ENCODE measurements at regions not wholly inside any gene's neighbourhood (a gene's known extent, or its start where the extent isn't known, plus 50 kb on each side); places are given as distances from the start of the nearest gene placed in this dataset.

DNA sequence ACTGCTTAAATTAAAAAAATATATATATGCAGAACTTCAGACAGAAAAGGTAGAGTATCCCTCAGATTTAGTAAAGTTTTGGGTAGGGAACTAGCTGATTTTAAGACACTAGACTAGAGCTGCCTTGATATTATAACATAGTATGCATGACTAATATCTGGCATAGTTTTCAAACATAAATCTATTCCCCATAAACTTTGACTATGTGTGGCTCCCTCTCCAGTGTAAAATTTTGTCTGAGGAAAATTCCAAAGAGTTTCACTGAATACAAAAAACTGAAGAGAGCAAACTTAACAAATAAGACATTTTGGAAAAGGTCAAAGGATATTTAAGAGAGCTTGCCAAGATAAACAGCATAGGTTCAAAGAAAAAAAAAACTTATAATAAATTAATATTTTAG lies 66.2 kb upstream of the ZNF462 start:
- TF ChIP-seq FOXM1 (IDR thresholded peaks at IDR 0.05; ENCODE audit: borderline replicate concordance) (no peak), NFRKB (IDR thresholded peaks at IDR 0.05) (no peak), LEF1 (IDR thresholded peaks at IDR 0.05; ENCODE audit: borderline replicate concordance) (no peak), FOXK2 (IDR thresholded peaks at IDR 0.05) (no peak), SP1 (IDR thresholded peaks at IDR 0.05) (no peak), HDGF (IDR thresholded peaks at IDR 0.05; ENCODE audit: borderline replicate concordance) (no peak), ARNT (IDR thresholded peaks at IDR 0.05) (no peak), BHLHE40 (IDR thresholded peaks at IDR 0.05; ENCODE audit: borderline replicate concordance) (no peak), SUZ12 (IDR thresholded peaks at IDR 0.05) (no peak), FOXA1 (IDR thresholded peaks at IDR 0.05) (no peak), TARDBP (IDR thresholded peaks at IDR 0.05) (no peak), L3MBTL2 (conservative IDR thresholded peaks at IDR 0.05) (no peak), ZNF384 (IDR thresholded peaks at IDR 0.05) (no peak)
- TF ChIP-seq, protein P1, sequence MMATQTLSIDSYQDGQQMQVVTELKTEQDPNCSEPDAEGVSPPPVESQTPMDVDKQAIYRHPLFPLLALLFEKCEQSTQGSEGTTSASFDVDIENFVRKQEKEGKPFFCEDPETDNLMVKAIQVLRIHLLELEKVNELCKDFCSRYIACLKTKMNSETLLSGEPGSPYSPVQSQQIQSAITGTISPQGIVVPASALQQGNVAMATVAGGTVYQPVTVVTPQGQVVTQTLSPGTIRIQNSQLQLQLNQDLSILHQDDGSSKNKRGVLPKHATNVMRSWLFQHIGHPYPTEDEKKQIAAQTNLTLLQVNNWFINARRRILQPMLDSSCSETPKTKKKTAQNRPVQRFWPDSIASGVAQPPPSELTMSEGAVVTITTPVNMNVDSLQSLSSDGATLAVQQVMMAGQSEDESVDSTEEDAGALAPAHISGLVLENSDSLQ (IDR thresholded peaks at IDR 0.05), result no peak
